GM12873 (cell line): ENCODE measurements at regions not wholly inside any gene's neighbourhood (a gene's known extent, or its start where the extent isn't known, plus 50 kb on each side); places are given as distances from the start of the nearest gene placed in this dataset.

Source experiments
- CTCF ChIP-seq: IDR thresholded peaks from 2 replicates; pipeline ENCODE4 v1.5.1; 2012; ENCODE audit warnings: low read depth, mild to moderate bottlenecking, moderate library complexity, low read length, control low read depth; ENCODE audit not compliant: insufficient read depth; ENCODE audit errors: missing control alignments

GRCh38 chr10:126806991-126807702 is 98.1 kb upstream of the DOCK1 start:
- TF ChIP-seq CTCF = no peak

GRCh38 chr10:126808103-126808502 is 97.1 kb upstream of the DOCK1 start:
- no peak for TF ChIP-seq CTCF

- no peak for TF ChIP-seq CTCF
These were observed 91.8 kb upstream of the DOCK1 start for GRCh38 chr10:126813432-126813831.

- TF ChIP-seq CTCF = no peak
These were observed 71.7 kb upstream of the DOCK1 start for GRCh38 chr10:126833542-126833941.

GRCh38 chr10:126836009-126836408 is 69.2 kb upstream of the DOCK1 start:
- TF ChIP-seq CTCF = no peak

- no peak for TF ChIP-seq CTCF
These were observed 66.9 kb upstream of the DOCK1 start for GRCh38 chr10:126838316-126838715.

- no peak for TF ChIP-seq CTCF
These were observed 66.0 kb upstream of the DOCK1 start for GRCh38 chr10:126839094-126839761.
